ENCODE measurements at regions not wholly inside any gene's neighbourhood (a gene's known extent, or its start where the extent isn't known, plus 50 kb on each side); places are given as distances from the start of the nearest gene placed in this dataset.
A peak's percentile ranks its signal among the peaks of the same experiment; 100 is the strongest.
"Not testable (repeated sequence)": the region's sequence is repeated elsewhere in the genome, so short reads cannot be mapped to it uniquely, and the experiment has no call there.

DNA sequence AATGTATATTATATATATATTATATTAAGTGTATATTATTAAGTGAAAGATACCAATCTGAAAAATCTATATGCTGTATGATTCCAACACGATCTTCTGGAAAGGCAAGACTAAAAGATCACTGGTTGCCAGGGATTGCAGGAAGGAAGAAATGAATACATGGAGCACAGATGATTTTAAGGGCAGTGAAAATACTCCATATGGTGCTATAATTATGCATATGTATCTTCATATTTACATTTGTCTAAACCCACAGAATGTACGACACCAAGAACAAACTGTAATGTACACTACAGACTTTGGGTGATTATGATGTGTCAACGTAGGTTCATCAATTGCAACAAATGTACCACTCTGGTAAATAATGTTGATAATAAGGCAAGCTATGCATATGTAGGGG, 194.7 kb upstream of the MME start:
- 0 to 100% (median 83%) methylated on average over 1 to 3 of the region's 3 CpGs for WGBS, 10 experiments
- Histone ChIP-seq H3K4me1 (replicated peaks in 1 of 2) (no peaks in the 10 kb centered on the region), H3K27ac (no peak overlapping the region), H3K4me3 (no peak overlapping the region)
- in situ Hi-C loops (cut with MboI; ENCODE audit: low pct_unique_long_range_greater_than_20kb in 2 of 9, low sequenced_read_pairs in 9 of 9, unreplicated experiment in 9 of 9) = no loop called here
- ATAC-seq (replicated peaks in 6 of 8) = peak in 1 of 8 experiments; percentile 72

DNA sequence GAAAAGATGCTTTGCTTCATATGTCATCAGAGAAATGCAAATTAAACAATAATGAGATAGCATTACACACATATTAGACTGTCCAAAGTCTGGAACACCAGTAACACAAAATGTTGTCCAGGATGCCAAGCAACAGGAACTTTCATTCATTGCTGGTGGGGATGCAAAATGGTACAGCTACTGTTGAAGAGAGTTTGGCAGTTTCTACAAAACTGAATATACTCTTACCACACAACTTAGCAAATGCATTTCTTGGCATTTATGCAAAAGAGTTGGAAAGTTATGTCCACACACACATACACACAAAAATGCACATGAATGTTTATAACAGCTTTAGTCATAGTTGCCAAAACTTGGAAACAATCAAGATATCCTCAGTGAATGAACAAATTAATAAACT, 195.2 kb upstream of the MME start:
- Histone ChIP-seq H3K27ac (no peak overlapping the region), H3K4me3 (no peak overlapping the region), H3K4me1 (replicated peaks in 1 of 2) (no peaks in the 10 kb centered on the region)
- in situ Hi-C loops (cut with MboI; ENCODE audit: low pct_unique_long_range_greater_than_20kb in 2 of 9, low sequenced_read_pairs in 9 of 9, unreplicated experiment in 9 of 9) = no loop called here
- ATAC-seq (replicated peaks in 6 of 8) = peak in 3 of 8 experiments; percentile 77 to 84 (median 82)

DNA sequence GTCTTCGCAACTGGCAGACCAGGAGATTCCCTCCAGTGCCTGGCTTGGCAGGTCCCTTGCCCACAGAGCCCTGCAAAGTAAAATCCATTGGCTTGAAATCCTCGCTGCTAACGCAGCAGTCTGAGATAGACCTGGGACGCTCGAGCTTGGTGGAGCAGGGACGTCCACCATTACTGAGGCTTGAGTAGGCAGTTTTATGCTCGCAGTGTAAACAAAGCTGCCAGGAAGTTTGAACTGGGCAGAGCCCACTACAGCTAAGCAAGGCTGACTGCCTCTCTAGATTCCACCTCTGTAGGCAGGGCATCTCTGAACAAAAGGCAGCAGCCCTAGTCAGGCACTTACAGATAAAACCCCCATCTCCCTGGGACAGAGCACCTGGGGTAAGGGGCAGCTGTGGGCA, 205.0 kb upstream of the MME start:
- in situ Hi-C loops (cut with MboI; ENCODE audit: low pct_unique_long_range_greater_than_20kb in 2 of 9, low sequenced_read_pairs in 9 of 9, unreplicated experiment in 9 of 9) = no loop called here
- Histone ChIP-seq H3K4me1 (replicated peaks in 1 of 2) (peaks cover 6 to 16% of the 10 kb centered on the region in 2 donors), H3K4me3 (no peak overlapping the region), H3K27ac (no peak overlapping the region)
- ATAC-seq (replicated peaks in 6 of 8) = no peak
- 67 to 96% (median 88%) methylated on average over 1 to 6 of the region's 7 CpGs; no CpG with 5 or more reads in 6 of the 10 experiments for WGBS, 10 experiments

DNA sequence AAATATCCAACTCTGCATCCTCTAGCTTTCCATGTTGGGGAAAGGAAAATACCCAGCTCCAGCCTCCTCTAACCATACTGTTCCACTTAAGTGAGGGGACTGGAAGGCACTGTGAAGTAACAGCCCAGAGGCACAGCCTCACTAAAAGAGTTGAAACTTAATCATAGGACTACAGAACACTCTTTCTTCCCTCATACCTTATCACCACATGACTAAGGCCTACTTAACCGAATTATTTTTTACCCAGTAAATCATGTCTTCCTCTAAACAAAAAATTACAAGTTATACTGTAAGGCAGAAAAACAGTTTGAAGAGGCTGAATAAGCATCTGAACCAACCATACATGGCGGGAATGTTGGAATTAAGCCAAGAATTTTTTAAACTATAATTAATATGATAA, 207.4 kb upstream of the MME start:
- Histone ChIP-seq H3K4me3 (no peak overlapping the region), H3K27ac (peak overlapping the region; percentile 22 to 66), H3K4me1 (replicated peaks in 1 of 2) (peaks cover 6 to 16% of the 10 kb centered on the region in 2 donors)
- ATAC-seq (replicated peaks in 6 of 8) = no peak
- in situ Hi-C loops (cut with MboI; ENCODE audit: low pct_unique_long_range_greater_than_20kb in 2 of 9, low sequenced_read_pairs in 9 of 9, unreplicated experiment in 9 of 9) = no loop called here
- WGBS, 10 experiments = 82 to 100% (median 96%) methylated on average over 1 to 2 of the region's 2 CpGs; no CpG with 5 or more reads in 2 of the 10 experiments

DNA sequence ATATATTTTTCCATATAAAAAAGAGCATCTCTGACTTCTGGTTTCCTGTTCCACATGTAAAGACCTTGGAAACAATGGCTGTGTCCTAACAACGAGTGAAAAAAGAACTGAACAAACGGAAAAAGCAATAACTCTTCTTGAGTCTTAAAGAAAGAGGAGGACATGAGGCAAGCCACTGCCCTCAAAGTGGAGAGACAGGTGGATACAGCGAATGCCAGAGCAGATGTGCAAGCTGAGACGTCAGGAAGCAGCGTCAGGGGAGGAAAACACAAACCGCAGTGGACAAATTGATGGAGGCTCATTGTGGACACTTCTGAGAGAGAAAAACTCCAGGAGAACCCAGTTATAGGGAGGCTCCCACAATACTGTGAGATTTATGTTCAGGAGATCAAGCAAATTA, 208.0 kb upstream of the MME start:
- Histone ChIP-seq H3K27ac (peak overlapping the region; percentile 22 to 66), H3K4me1 (replicated peaks in 1 of 2) (peaks cover 6 to 16% of the 10 kb centered on the region in 2 donors), H3K4me3 (no peak overlapping the region)
- WGBS, 10 experiments = 0 to 88% (median 35%) methylated on average over 1 to 6 of the region's 6 CpGs; no CpG with 5 or more reads in 1 of the 10 experiments
- ATAC-seq (replicated peaks in 6 of 8) = peak in 5 of 8 experiments; percentile 60 to 94 (median 74)
- in situ Hi-C loops (cut with MboI; ENCODE audit: low pct_unique_long_range_greater_than_20kb in 2 of 9, low sequenced_read_pairs in 9 of 9, unreplicated experiment in 9 of 9) = no loop called here

DNA sequence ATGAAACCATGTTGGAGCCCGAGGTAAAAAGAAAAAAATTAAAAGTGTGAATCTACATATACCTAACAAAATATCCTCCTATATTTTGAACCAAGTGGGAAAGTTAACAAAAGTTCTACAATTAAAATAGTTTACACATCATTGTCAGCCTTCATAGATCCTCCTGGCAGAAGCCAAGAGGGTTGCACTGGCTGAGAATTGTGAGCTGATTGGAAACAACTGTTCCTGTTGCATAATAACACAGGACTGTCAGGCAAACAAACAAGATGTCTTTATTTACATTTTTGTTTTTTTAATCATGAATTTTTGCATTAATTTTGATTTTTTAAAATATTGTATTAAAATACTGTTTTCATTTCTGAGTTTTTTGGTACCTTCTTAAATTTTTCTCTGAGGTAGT, 215.2 kb upstream of the MME start:
- no peaks in the 10 kb centered on the region for H3K4me1 ChIP-seq (replicated peaks in 1 of 2)
- no peak overlapping the region for H3K27ac ChIP-seq
- no peak for ATAC-seq (replicated peaks in 6 of 8)
- 0 to 82% (median 38%) methylated on average over 1 of the region's 1 CpG; no CpG with 5 or more reads in 2 of the 10 experiments for WGBS, 10 experiments
- H3K4me3 ChIP-seq = no peak overlapping the region
- in situ Hi-C loops (cut with MboI; ENCODE audit: low pct_unique_long_range_greater_than_20kb in 2 of 9, low sequenced_read_pairs in 9 of 9, unreplicated experiment in 9 of 9) = no loop called here

DNA sequence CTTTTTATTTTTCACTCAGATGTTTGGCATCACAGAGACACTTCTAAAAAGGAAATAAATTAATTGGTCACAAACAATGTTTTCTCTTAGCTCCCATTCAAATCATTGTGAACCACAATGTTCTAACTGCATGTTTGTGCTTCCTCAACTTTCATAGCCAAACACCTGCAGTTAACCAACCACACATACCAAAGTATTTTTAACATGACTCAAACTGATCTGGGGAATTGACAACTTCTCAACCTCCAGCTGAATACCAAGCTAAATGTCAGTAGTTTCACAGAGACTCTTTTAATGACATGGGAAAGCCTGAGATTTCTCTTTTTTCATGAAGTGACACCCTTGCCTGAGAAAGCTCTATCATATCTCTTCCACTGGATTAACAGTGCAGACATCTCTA, 217.9 kb upstream of the MME start:
- Histone ChIP-seq H3K27ac (no peak overlapping the region), H3K4me3 (no peak overlapping the region), H3K4me1 (replicated peaks in 1 of 2) (no peaks in the 10 kb centered on the region)
- ATAC-seq (replicated peaks in 6 of 8) = no peak
- in situ Hi-C loops (cut with MboI; ENCODE audit: low pct_unique_long_range_greater_than_20kb in 2 of 9, low sequenced_read_pairs in 9 of 9, unreplicated experiment in 9 of 9) = no loop called here

DNA sequence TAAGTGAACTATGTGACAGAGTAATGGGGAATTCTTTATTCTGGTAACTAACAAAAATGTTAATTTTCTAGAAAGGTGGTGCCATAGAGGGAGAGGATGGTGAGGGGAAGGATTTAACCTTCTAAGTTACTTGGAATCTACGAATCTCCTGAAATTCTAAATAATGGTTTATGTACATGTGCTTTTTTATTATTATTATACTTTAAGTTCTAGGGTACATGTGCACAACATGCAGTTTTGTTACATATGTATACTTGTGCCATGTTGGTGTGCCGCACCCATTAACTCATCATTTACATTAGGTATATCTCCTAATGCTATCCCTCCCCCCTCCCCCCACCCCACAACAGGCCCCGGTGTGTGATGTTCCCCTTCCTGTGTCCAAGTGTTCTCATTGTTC, 227.1 kb upstream of the MME start:
- ATAC-seq (replicated peaks in 6 of 8); H3K27ac ChIP-seq; in situ Hi-C loops (cut with MboI; ENCODE audit: low pct_unique_long_range_greater_than_20kb in 2 of 9, low sequenced_read_pairs in 9 of 9, unreplicated experiment in 9 of 9); H3K4me3 ChIP-seq; H3K4me1 ChIP-seq (replicated peaks in 1 of 2): not testable (repeated sequence)
- 14 to 63% (median 29%) methylated on average over 1 to 2 of the region's 3 CpGs; no CpG with 5 or more reads in 3 of the 10 experiments for WGBS, 10 experiments

DNA sequence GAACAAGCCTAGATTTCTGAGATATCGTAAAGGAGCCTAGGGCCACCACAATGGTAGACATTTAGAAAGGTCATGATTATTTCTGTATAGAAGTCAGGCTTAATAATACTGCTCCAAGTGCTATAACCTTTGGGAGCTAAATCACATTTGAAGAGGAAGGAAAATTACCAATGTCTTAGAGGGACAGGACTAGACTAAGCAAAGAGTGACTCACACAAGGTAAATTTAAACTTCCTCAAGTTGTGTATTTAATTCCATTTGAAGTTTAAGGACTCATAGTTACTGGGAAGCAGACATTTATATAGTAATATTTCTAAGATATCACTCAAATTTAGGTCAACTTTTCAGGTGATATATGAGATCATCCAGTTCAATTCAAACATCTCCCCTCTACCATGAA, 227.6 kb upstream of the MME start:
- in situ Hi-C loops (cut with MboI; ENCODE audit: low pct_unique_long_range_greater_than_20kb in 2 of 9, low sequenced_read_pairs in 9 of 9, unreplicated experiment in 9 of 9) = no loop called here
- ATAC-seq (replicated peaks in 6 of 8) = no peak
- H3K4me3 ChIP-seq = no peak overlapping the region
- no peak overlapping the region for H3K27ac ChIP-seq
- 86 to 100% (median 100%) methylated on average over 1 of the region's 1 CpG; no CpG with 5 or more reads in 4 of the 10 experiments for WGBS, 10 experiments
- H3K4me1 ChIP-seq (replicated peaks in 1 of 2) = no peaks in the 10 kb centered on the region

DNA sequence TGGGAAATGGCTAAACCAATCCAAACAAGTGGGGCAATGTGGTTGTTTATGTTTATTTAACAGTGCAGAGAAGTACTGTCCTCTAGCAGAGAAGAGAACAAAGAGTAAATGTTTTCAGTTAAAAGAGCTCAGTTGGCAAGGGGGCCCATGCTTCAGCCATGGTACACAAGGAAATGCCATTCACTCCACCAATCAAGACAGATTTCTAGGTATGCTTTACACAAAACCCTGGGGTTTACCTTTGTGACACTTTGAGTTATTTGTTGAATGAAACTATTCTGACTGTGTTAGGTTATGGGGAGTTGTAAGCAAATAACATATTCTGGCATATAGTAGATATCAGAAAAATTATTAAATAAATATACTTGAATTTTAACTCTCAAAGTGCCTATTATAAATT, 228.5 kb upstream of the MME start:
- no peak overlapping the region for H3K27ac ChIP-seq
- in situ Hi-C loops (cut with MboI; ENCODE audit: low pct_unique_long_range_greater_than_20kb in 2 of 9, low sequenced_read_pairs in 9 of 9, unreplicated experiment in 9 of 9) = no loop called here
- ATAC-seq (replicated peaks in 6 of 8) = peak in 1 of 8 experiments; percentile 33

DNA sequence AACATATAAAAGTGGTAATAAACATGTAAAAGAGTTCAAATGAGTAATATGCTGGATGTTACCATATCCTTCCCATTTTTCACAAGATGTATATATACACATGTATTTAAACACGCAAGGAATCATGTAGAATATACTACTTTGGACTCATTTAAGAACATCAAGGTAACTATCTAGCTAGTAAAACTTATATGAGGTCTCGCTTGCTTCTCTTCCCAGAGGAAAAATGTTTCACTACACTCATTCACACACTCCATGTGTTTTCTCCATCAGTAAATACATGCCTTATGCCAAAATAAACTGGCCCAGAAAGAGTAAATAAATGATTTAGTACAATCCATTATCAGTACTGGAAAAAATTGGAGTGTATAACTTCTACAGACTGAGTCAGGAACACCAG, 229.2 kb upstream of the MME start:
- ATAC-seq (replicated peaks in 6 of 8) = no peak

More for the DNA sequence above, 228.5 kb upstream of the MME start:
- Histone ChIP-seq H3K4me1 (replicated peaks in 1 of 2) (no peaks in the 10 kb centered on the region), H3K4me3 (no peak overlapping the region)

DNA sequence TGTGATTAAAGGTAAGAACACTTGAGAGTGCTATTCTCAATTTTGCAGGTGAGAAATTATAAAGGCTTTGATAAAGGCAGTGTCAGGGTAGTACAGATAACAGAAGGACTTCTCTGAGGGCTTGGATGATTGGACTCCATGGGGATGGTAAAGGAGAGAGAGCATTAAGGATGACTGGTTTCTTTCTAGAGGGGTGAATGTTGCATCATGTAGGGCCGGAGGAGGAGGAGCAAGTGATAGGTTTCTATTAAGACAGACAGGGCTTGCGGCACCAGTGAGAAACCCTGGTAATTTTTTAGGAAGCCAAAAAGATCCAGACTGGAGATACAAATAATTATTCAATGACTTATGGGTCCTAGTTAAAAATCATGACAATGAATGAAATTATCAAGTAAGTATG, 230.7 kb upstream of the MME start:
- no peak for ATAC-seq (replicated peaks in 6 of 8)
- 56 to 100% (median 84%) methylated on average over 1 to 2 of the region's 2 CpGs; no CpG with 5 or more reads in 2 of the 10 experiments for WGBS, 10 experiments
- Histone ChIP-seq H3K4me3 (no peak overlapping the region), H3K4me1 (replicated peaks in 1 of 2) (no peaks in the 10 kb centered on the region), H3K27ac (no peak overlapping the region)
- in situ Hi-C loops (cut with MboI; ENCODE audit: low pct_unique_long_range_greater_than_20kb in 2 of 9, low sequenced_read_pairs in 9 of 9, unreplicated experiment in 9 of 9) = no loop called here

More for the DNA sequence above, 229.2 kb upstream of the MME start:
- H3K27ac ChIP-seq = no peak overlapping the region
- in situ Hi-C loops (cut with MboI; ENCODE audit: low pct_unique_long_range_greater_than_20kb in 2 of 9, low sequenced_read_pairs in 9 of 9, unreplicated experiment in 9 of 9) = no loop called here
- no peaks in the 10 kb centered on the region for H3K4me1 ChIP-seq (replicated peaks in 1 of 2)
- H3K4me3 ChIP-seq = no peak overlapping the region
- 80 to 100% (median 100%) methylated on average over 1 to 2 of the region's 2 CpGs; no CpG with 5 or more reads in 1 of the 10 experiments for WGBS, 10 experiments

DNA sequence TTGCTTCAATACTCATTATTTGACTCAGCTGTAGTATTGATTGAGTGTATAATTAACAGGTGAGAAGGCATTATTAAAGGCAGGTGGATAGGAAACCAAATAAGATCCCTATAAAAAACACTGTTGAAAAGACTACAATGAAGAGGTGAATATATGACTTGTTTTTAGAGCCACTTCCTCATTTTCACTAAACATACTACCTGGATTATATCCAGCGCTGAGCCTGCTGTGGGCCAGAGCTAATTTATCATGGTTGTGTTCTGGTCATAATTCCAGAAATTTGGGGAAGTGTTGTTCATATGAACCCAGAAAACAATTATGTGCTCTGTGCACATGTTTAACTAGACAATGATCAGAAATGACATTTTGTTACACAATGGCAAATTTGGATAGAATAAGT, 235.3 kb upstream of the MME start:
- WGBS, 10 experiments = 56 to 100% (median 100%) methylated on average over 1 of the region's 1 CpG; no CpG with 5 or more reads in 4 of the 10 experiments
- no peaks in the 10 kb centered on the region for H3K4me1 ChIP-seq (replicated peaks in 1 of 2)
- no peak overlapping the region for H3K27ac ChIP-seq
- no peak overlapping the region for H3K4me3 ChIP-seq
- in situ Hi-C loops (cut with MboI; ENCODE audit: low pct_unique_long_range_greater_than_20kb in 2 of 9, low sequenced_read_pairs in 9 of 9, unreplicated experiment in 9 of 9) = no loop called here
- no peak for ATAC-seq (replicated peaks in 6 of 8)

DNA sequence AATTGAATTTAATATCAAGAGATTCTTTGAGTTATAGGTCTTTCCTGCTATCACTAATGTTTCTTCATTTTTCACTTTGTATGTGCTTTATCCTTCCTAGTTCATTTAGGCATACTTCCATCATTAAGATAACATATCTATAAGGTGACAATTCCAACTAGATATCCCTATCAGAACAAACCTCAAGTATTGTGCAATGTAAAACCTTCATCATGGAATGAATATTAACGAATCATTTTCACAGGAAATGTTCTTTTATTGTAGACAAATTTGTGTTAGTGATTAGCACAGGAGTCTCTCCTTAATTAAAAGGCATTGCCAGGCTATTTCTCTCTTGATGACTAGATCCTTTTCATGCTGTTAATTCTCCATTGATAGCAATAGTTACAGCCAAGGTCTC, 236.5 kb upstream of the MME start:
- no peaks in the 10 kb centered on the region for H3K4me1 ChIP-seq (replicated peaks in 1 of 2)
- H3K27ac ChIP-seq = no peak overlapping the region
- WGBS, 10 experiments = 10 to 80% (median 35%) methylated on average over 1 of the region's 1 CpG; no CpG with 5 or more reads in 2 of the 10 experiments
- in situ Hi-C loops (cut with MboI; ENCODE audit: low pct_unique_long_range_greater_than_20kb in 2 of 9, low sequenced_read_pairs in 9 of 9, unreplicated experiment in 9 of 9) = no loop called here
- H3K4me3 ChIP-seq = no peak overlapping the region
- ATAC-seq (replicated peaks in 6 of 8) = no peak
